HG02610 (cell line): ENCODE measurements at regions not wholly inside any gene's neighbourhood (a gene's known extent, or its start where the extent isn't known, plus 50 kb on each side); places are given as distances from the start of the nearest gene placed in this dataset.
"Not testable (repeated sequence)": the region's sequence is repeated elsewhere in the genome, so short reads cannot be mapped to it uniquely, and the experiment has no call there.

Experiments used
- ATAC-seq: cut with Tn5 transposase; IDR thresholded peaks from one replicate; pipeline ENCODE4 v1.9.1; 2021; ENCODE audit warnings: mild to moderate bottlenecking, moderate library complexity; ENCODE audit not compliant: unreplicated experiment

DNA sequence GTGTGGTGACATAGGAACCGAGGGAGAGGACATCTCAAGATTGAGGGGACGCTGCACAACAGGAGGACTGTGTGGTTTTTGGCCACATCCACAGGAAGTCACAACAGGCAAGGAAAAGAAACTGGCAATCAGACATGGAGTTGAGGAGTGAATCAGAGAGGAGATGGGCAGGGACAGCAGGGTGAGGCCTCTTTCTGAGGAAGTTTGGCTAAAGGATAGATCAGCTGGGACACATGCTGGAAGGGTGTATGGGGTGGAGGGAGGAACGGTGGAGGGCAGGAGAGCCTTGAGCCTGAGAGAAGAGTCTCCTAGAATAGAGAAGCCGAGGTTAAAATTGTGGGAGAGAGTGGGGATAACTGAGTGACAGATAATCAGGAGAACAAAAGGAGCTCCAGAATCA lies 75.1 kb upstream of the CIDEA start:
- ATAC-seq, result not testable (repeated sequence)

GRCh38 chr18:12179697-12180577 lies 74.2 kb upstream of the CIDEA start:
- ATAC-seq, result not testable (repeated sequence)

- not testable (repeated sequence) for ATAC-seq
These were observed 55.4 kb upstream of the CIDEA start for GRCh38 chr18:12198797-12199196.

GRCh38 chr18:12200186-12200585 lies 54.0 kb upstream of the CIDEA start:
- peak; percentile 98 for ATAC-seq
